ENCODE measurements at regions not wholly inside any gene's neighbourhood (a gene's known extent, or its start where the extent isn't known, plus 50 kb on each side); places are given as distances from the start of the nearest gene placed in this dataset.

DNA sequence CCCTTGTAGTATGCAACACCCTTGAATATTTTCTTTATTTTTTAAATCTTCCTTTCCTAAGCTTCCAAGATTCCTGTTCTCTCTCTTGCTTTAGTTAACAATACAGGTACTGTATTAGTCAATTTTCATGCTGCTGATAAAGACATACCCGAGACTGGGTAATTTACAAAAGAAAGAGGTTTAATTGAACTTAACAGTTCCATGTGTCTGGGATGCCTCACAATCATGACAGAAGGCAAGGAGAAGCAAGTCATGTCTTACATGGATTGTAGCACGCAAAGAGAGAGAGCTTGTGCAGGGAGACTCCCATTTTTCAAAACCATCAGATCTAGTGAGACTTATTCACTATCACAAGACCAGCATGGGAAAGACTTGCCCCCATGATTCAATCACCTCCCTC, 1024.3 kb downstream of the PCDH9 start:
- TF ChIP-seq SUZ12 (IDR thresholded peaks at IDR 0.05; ENCODE audit: extremely low read depth, insufficient read depth, insufficient read length) (no peak), YY1 (IDR thresholded peaks at IDR 0.05; ENCODE audit: insufficient read depth, insufficient read length) (no peak)
